PC-9 (cell line): ENCODE measurements at regions not wholly inside any gene's neighbourhood (a gene's known extent, or its start where the extent isn't known, plus 50 kb on each side); places are given as distances from the start of the nearest gene placed in this dataset.

ENCODE experiments used
- CTCF ChIP-seq: fragments of 200-600 bp; sonication (generic); conservative IDR thresholded peaks from 2 replicates; pipeline ENCODE4 v1.6.1; 2017; ENCODE audit warnings: mixed run types, antibody characterized with exemption, mild to moderate bottlenecking, moderate library complexity
- EZH2 ChIP-seq: fragments of 200-600 bp; sonication (generic); IDR thresholded peaks from 2 replicates; pipeline ENCODE4 v1.8.0; 2017; ENCODE audit warnings: antibody characterized with exemption, low read depth

- TF ChIP-seq CTCF (no peak), EZH2 (no peak)
Observed at GRCh38 chr9:105083256-105083655, 155.3 kb upstream of the ABCA1 start.
